ENCODE measurements at regions not wholly inside any gene's neighbourhood (a gene's known extent, or its start where the extent isn't known, plus 50 kb on each side); places are given as distances from the start of the nearest gene placed in this dataset.

DNA sequence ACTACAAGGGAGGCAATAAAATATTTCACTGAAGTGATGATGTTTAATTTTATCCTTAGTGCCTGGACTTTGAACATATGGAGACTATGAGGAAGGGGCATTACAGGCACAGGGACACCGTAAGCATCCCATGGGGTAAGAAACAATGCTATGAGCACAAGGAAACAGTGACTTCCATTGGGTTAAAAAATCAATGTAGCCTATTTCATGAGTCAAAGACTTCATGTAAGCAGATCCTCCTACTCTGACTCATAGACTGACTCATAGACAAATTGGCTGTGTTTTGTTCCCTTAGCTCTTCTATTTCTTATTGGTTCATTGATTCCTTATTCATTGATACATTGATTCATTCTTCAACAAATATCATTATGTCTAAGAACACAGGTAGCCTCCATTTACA is 351.0 kb downstream of the PRELID2 start:
- TF ChIP-seq, protein P1, sequence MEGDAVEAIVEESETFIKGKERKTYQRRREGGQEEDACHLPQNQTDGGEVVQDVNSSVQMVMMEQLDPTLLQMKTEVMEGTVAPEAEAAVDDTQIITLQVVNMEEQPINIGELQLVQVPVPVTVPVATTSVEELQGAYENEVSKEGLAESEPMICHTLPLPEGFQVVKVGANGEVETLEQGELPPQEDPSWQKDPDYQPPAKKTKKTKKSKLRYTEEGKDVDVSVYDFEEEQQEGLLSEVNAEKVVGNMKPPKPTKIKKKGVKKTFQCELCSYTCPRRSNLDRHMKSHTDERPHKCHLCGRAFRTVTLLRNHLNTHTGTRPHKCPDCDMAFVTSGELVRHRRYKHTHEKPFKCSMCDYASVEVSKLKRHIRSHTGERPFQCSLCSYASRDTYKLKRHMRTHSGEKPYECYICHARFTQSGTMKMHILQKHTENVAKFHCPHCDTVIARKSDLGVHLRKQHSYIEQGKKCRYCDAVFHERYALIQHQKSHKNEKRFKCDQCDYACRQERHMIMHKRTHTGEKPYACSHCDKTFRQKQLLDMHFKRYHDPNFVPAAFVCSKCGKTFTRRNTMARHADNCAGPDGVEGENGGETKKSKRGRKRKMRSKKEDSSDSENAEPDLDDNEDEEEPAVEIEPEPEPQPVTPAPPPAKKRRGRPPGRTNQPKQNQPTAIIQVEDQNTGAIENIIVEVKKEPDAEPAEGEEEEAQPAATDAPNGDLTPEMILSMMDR (IDR thresholded peaks at IDR 0.05) = no peak
- no peak for TF ChIP-seq POLR2A (IDR thresholded peaks at IDR 0.05)

All from esophagus squamous epithelium (tissue), 4 donors.